Mucosa of descending colon (tissue), 3 donors: ENCODE measurements at regions not wholly inside any gene's neighbourhood (a gene's known extent, or its start where the extent isn't known, plus 50 kb on each side); places are given as distances from the start of the nearest gene placed in this dataset.

ENCODE experiments used
- ATAC-seq: fragments of 200-7000 bp; cut with Tn5 transposase; one replicate; pipeline ENCODE4 v1.9.1; 2020; ENCODE audit warnings: mild to moderate bottlenecking, moderate library complexity
- DNase-seq, 3 donors: peaks; one replicate each; pipeline ENCODE4 v3.0.0-alpha.2; 2020
- H3K36me3 ChIP-seq: fragments of 200-600 bp; one replicate; pipeline ENCODE4 v1.8.0; 2021; ENCODE audit warnings: low read depth, mild to moderate bottlenecking
- H3K4me1 ChIP-seq: fragments of 200-600 bp; one replicate; pipeline ENCODE4 v1.8.0; 2021; ENCODE audit warnings: low read depth, mild to moderate bottlenecking
- H3K4me3 ChIP-seq: fragments of 200-600 bp; one replicate; pipeline ENCODE4 v1.8.0; 2021; ENCODE audit warnings: mild to moderate bottlenecking
- H3K9me3 ChIP-seq: fragments of 200-600 bp; one replicate; pipeline ENCODE4 v1.8.0; 2021; ENCODE audit warnings: mild to moderate bottlenecking
- intact Hi-C, 2 donors: fragments of 100-400 bp; cut with DNase I in 1 of 2; cut with micrococcal nuclease in 1 of 2; formaldehyde crosslinking; loops; one replicate each; pipeline versions ENCODE4 v1.11.0 to v1.11.1; 2022; cut with DNase I, micrococcal nuclease
- TF ChIP-seq, protein P1 (sequence below): fragments of 200-600 bp; IDR thresholded peaks from one replicate; pipeline ENCODE4 v1.8.0; 2022; ENCODE audit warnings: antibody characterized with exemption, mild to moderate bottlenecking
- donor health status: DM: no; HTN: no; CAD: no; lungs with moderate emphysema.
- donor health status: DM: no; HTN: no; CAD: no.
- donor health status: DM: no; HTN: yes; CAD: no.

DNA sequence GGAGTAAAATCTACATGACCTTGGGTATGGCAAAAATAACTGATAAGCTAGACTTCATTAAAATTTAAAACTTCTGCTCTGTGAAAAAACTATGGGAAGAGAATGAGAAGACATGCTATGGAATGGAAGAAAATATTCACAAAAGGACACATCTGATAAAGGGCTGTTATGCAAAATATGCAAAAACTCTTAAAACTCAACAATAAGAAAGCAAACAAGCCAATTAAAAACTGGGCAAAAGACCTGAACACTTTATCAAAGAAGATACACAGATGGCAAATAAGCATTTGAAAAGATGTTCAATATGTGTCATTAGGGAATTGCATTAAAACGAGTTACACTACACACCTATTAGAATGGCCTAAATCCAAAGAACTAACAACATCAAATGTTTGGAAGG lies 439.5 kb downstream of the EFNA5 start:
- H3K9me3 ChIP-seq: no peaks in the 10 kb centered on the region
- no peak for DNase-seq
- H3K36me3 ChIP-seq: no peaks in the 10 kb centered on the region
- no peak overlapping the region for H3K4me3 ChIP-seq
- no peak for ATAC-seq
- H3K4me1 ChIP-seq: no peaks in the 10 kb centered on the region
- TF ChIP-seq, protein P1, sequence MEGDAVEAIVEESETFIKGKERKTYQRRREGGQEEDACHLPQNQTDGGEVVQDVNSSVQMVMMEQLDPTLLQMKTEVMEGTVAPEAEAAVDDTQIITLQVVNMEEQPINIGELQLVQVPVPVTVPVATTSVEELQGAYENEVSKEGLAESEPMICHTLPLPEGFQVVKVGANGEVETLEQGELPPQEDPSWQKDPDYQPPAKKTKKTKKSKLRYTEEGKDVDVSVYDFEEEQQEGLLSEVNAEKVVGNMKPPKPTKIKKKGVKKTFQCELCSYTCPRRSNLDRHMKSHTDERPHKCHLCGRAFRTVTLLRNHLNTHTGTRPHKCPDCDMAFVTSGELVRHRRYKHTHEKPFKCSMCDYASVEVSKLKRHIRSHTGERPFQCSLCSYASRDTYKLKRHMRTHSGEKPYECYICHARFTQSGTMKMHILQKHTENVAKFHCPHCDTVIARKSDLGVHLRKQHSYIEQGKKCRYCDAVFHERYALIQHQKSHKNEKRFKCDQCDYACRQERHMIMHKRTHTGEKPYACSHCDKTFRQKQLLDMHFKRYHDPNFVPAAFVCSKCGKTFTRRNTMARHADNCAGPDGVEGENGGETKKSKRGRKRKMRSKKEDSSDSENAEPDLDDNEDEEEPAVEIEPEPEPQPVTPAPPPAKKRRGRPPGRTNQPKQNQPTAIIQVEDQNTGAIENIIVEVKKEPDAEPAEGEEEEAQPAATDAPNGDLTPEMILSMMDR: no peak
- intact Hi-C loops: no loop called here

DNA sequence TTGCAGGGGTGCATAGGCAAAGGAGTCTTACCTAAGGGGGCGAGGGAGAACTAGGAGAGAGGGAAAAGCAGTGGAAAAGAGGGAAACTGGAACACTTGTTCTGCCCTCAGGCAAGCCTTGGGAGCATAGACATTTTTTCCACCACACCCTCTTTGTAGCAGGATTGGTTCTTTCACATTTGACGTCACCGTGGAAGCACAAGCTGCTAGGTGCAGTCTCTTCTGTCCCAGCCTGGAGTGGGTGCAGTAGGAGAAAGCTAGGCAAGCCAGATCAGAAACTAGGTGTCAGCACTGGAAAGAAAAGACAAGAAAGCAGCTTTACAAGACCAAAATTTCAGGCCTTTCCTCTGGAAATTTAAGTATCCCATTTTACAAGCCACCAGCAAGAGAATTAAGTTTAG lies 440.4 kb downstream of the EFNA5 start:
- TF ChIP-seq, protein P1: no peak
- intact Hi-C loops: no loop called here
- no peak for ATAC-seq
- no peak overlapping the region for H3K4me3 ChIP-seq
- no peaks in the 10 kb centered on the region for H3K36me3 ChIP-seq
- no peaks in the 10 kb centered on the region for H3K9me3 ChIP-seq
- no peak for DNase-seq
- no peaks in the 10 kb centered on the region for H3K4me1 ChIP-seq

DNA sequence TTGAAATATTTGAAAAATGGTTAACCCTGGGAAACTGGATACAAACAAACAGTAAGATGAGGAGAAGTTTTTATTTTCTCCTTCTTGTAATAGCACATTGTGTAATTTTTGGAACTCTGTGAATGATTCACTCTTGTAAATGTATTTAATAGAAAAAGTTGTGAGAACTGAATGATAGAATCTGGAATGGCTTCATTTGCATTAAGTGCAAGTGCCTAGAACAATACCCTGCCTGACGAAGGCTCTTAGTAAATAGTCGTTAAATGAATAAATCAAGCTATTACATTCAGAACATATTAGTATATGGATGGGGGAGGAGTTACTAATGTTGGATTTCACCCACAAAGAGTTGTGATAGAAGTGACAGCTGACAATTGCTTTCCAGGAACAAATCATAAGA lies 442.5 kb downstream of the EFNA5 start:
- no peaks in the 10 kb centered on the region for H3K36me3 ChIP-seq
- no peaks in the 10 kb centered on the region for H3K9me3 ChIP-seq
- intact Hi-C loops: no loop called here
- no peak overlapping the region for H3K4me3 ChIP-seq
- TF ChIP-seq, protein P1: no peak
- no peak for DNase-seq
- H3K4me1 ChIP-seq: no peaks in the 10 kb centered on the region
- ATAC-seq: no peak

DNA sequence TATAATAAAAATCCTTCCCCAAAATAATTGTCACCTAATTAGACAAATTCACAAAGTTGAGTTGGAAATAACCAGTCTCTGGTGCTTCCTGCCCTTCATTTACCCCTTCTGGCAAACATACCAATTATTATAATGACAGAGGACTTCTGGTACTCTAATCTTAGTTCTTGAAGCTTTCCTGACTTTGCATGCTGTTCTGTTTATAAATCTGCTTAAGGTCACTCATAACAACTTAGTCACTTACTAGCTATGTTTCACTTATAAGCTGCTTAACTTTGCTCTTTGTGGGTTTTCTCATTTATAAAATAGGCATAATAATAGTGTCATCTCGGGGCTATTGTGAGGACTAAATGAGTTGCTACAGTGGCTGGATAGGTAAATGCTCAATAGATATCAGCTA lies 446.5 kb downstream of the EFNA5 start:
- no peak for ATAC-seq
- TF ChIP-seq, protein P1: no peak
- intact Hi-C loops: no loop called here
- Histone ChIP-seq H3K36me3 (no peaks in the 10 kb centered on the region), H3K4me3 (no peak overlapping the region), H3K9me3 (no peaks in the 10 kb centered on the region), H3K4me1 (no peaks in the 10 kb centered on the region)
- no peak for DNase-seq

DNA sequence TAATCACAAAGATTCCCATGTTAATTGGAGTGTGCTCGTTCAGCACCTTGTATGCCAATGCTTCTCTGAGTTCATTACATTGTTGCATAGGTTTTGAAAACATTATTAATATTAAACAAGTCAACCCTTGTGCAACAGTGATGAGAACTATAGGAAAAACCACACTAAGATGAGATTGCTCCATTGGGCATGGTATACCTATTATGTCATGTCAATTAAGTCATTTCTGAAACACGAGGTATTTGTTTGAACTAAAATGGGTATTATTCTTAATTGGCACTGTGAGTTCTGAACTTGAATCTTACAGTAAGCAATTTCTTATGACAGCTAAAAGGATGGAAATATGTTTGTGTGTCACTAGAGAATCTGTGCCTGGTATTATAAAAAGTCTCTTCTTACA lies 447.7 kb downstream of the EFNA5 start:
- TF ChIP-seq, protein P1: no peak
- intact Hi-C loops: no loop called here
- H3K36me3 ChIP-seq: no peaks in the 10 kb centered on the region
- ATAC-seq (no peak), DNase-seq (no peak)
- H3K9me3 ChIP-seq: no peaks in the 10 kb centered on the region
- no peaks in the 10 kb centered on the region for H3K4me1 ChIP-seq
- no peak overlapping the region for H3K4me3 ChIP-seq

DNA sequence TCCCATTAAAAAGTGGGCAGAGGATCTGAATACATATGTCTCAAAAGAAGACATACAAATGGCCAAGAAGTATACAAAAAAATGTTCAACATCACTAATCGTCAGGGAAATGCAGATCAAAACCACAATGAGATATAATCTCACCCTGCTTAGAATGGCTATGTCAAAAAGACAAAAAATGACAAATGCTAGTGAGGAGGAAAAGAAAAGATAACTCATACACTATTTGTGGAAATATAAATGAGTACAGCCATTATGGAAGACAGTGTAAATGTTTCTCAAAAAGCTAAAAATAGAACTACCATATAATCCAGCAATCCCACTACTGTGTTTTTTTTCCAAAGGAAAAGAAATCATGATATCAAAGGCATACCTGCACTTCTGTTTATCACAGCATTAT lies 450.7 kb downstream of the EFNA5 start:
- intact Hi-C loops: no loop called here
- H3K9me3 ChIP-seq: no peaks in the 10 kb centered on the region
- H3K36me3 ChIP-seq: no peaks in the 10 kb centered on the region
- ATAC-seq (no peak), DNase-seq (no peak)
- no peaks in the 10 kb centered on the region for H3K4me1 ChIP-seq
- H3K4me3 ChIP-seq: no peak overlapping the region
- TF ChIP-seq, protein P1: no peak
